ENCODE measurements at regions not wholly inside any gene's neighbourhood (a gene's known extent, or its start where the extent isn't known, plus 50 kb on each side); places are given as distances from the start of the nearest gene placed in this dataset.
"Not testable (repeated sequence)": the region's sequence is repeated elsewhere in the genome, so short reads cannot be mapped to it uniquely, and the experiment has no call there.

DNA sequence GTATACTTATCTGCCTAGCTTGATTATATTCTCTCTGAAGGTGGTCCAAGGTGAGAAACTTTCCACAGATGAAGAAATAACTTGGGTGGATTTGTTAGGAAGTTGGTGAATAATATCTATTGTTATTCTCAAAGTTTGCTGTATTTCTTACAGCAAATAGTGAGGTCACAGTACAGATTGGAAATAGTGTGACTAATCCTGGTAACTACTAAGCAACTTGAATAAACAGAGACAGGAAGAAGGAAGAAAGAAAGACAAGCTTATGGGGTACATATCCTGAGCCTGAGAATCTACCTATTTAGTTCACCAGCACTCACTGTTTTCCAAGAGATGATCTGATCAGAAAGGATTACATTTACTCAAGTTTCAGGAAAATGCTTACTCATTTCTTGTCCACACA is 1416.1 kb downstream of the RPA4 start:
- Histone ChIP-seq H4K20me1 (replicated peaks in 1 of 2; ENCODE audit: control insufficient read depth in 1 of 2, insufficient read depth in 2 of 2, low read length in 2 of 2) (no peaks in the 10 kb centered on the region), H3K27me3 (replicated peaks in 1 of 4; ENCODE audit: control insufficient read depth in 3 of 4, extremely low read depth in 1 of 4, insufficient read depth in 3 of 4, low read length in 3 of 4) (no peaks in the 10 kb centered on the region), H2BK20ac (ENCODE audit: low read length) (no peak overlapping the region), H3K4me3 (ENCODE audit: extremely low read depth in 1 of 4, insufficient read depth in 2 of 4, low read depth in 3 of 4, low read length in 4 of 4) (no peak overlapping the region), H3K79me1 (ENCODE audit: low read depth, low read length) (no peaks in the 10 kb centered on the region), H3K23me2 (ENCODE audit: low read depth, low read length) (no peaks in the 10 kb centered on the region), H2BK120ac (replicated peaks; ENCODE audit: low read depth, low read length) (no peak overlapping the region), H2AFZ (ENCODE audit: low read length) (no peak overlapping the region), H2BK5ac (ENCODE audit: low read depth, low read length) (no peak overlapping the region), H3K9ac (replicated peaks in 1 of 4; ENCODE audit: extremely low read depth in 1 of 4, low read depth in 3 of 4, low read length in 3 of 4) (no peak overlapping the region), H3K4me2 (ENCODE audit: insufficient read depth in 1 of 2, low read depth in 2 of 2, low read length in 2 of 2) (no peak overlapping the region), H2AK5ac (ENCODE audit: low read depth, low read length) (no peak overlapping the region), H4K5ac (ENCODE audit: insufficient read length, low read depth, low read length) (no peak overlapping the region), H3K4me1 (replicated peaks in 1 of 4; ENCODE audit: control insufficient read depth in 3 of 4, insufficient read depth in 4 of 4, low read length in 3 of 4) (peaks cover 0 to 3% (median 0%) of the 10 kb centered on the region in 4 experiments; a peak in 2 of 7 replicates), H3K9me3 (ENCODE audit: insufficient read depth in 2 of 2, low read depth in 1 of 2, low read length in 1 of 2) (peaks cover 0 to 10% of the 10 kb centered on the region in 2 experiments; a peak in 2 of 4 replicates), H3K56ac (replicated peaks; ENCODE audit: insufficient read length, low read depth, low read length) (no peak overlapping the region), H2BK12ac (ENCODE audit: low read depth, low read length) (no peak overlapping the region), H4K8ac (ENCODE audit: extremely low read depth, insufficient read depth, low read length) (no peak overlapping the region), H3K23ac (ENCODE audit: insufficient read length) (no peak overlapping the region), H4K91ac (replicated peaks; ENCODE audit: insufficient read length, low read length) (no peak overlapping the region), H3K27ac (ENCODE audit: low read depth, low read length) (no peak overlapping the region), H3K18ac (ENCODE audit: extremely low read depth, low read length) (no peak overlapping the region), H3K4ac (replicated peaks; ENCODE audit: insufficient read length, low read depth, low read length) (no peak overlapping the region), H3K36me3 (ENCODE audit: control insufficient read depth in 2 of 4, insufficient read depth in 4 of 4, low read length in 3 of 4) (no peaks in the 10 kb centered on the region; a peak in 1 of 8 replicates), H3K79me2 (ENCODE audit: control insufficient read depth in 1 of 2, insufficient read depth in 2 of 2, low read length in 2 of 2) (no peaks in the 10 kb centered on the region), H3K14ac (ENCODE audit: insufficient read length) (no peak overlapping the region), H2BK15ac (ENCODE audit: low read length) (no peak overlapping the region)
- TF ChIP-seq KDM5A (IDR thresholded peaks at IDR 0.05; ENCODE audit: low read length), result no peak
- POLR2A ChIA-PET (ENCODE audit: partially characterized antibody), result no interaction called here
- DNase-seq (ENCODE audit: low read depth in 1 of 2, low spot score in 2 of 2) (no peak), FAIRE-seq (no peak)
- CTCF ChIA-PET (ENCODE audit: partially characterized antibody), result no interaction called here

- FAIRE-seq; H3K4me3 ChIP-seq (ENCODE audit: extremely low read depth in 1 of 4, insufficient read depth in 2 of 4, low read depth in 3 of 4, low read length in 4 of 4); H4K91ac ChIP-seq (replicated peaks; ENCODE audit: insufficient read length, low read length); H2BK15ac ChIP-seq (ENCODE audit: low read length); H2BK12ac ChIP-seq (ENCODE audit: low read depth, low read length); H3K4me2 ChIP-seq (ENCODE audit: insufficient read depth in 1 of 2, low read depth in 2 of 2, low read length in 2 of 2); CTCF ChIA-PET (ENCODE audit: partially characterized antibody); H3K27me3 ChIP-seq (replicated peaks in 1 of 4; ENCODE audit: control insufficient read depth in 3 of 4, extremely low read depth in 1 of 4, insufficient read depth in 3 of 4, low read length in 3 of 4); H3K27ac ChIP-seq (ENCODE audit: low read depth, low read length); H4K8ac ChIP-seq (ENCODE audit: extremely low read depth, insufficient read depth, low read length); H3K23ac ChIP-seq (ENCODE audit: insufficient read length); H3K23me2 ChIP-seq (ENCODE audit: low read depth, low read length); H3K56ac ChIP-seq (replicated peaks; ENCODE audit: insufficient read length, low read depth, low read length); H2AFZ ChIP-seq (ENCODE audit: low read length); H2BK20ac ChIP-seq (ENCODE audit: low read length); H3K14ac ChIP-seq (ENCODE audit: insufficient read length); H3K79me2 ChIP-seq (ENCODE audit: control insufficient read depth in 1 of 2, insufficient read depth in 2 of 2, low read length in 2 of 2); H2BK120ac ChIP-seq (replicated peaks; ENCODE audit: low read depth, low read length); H3K9ac ChIP-seq (replicated peaks in 1 of 4; ENCODE audit: extremely low read depth in 1 of 4, low read depth in 3 of 4, low read length in 3 of 4); H4K5ac ChIP-seq (ENCODE audit: insufficient read length, low read depth, low read length); H3K4me1 ChIP-seq (replicated peaks in 1 of 4; ENCODE audit: control insufficient read depth in 3 of 4, insufficient read depth in 4 of 4, low read length in 3 of 4); H2AK5ac ChIP-seq (ENCODE audit: low read depth, low read length); H3K79me1 ChIP-seq (ENCODE audit: low read depth, low read length); DNase-seq (ENCODE audit: low read depth in 1 of 2, low spot score in 2 of 2); H2BK5ac ChIP-seq (ENCODE audit: low read depth, low read length); H4K20me1 ChIP-seq (replicated peaks in 1 of 2; ENCODE audit: control insufficient read depth in 1 of 2, insufficient read depth in 2 of 2, low read length in 2 of 2); H3K18ac ChIP-seq (ENCODE audit: extremely low read depth, low read length); H3K36me3 ChIP-seq (ENCODE audit: control insufficient read depth in 2 of 4, insufficient read depth in 4 of 4, low read length in 3 of 4); POLR2A ChIA-PET (ENCODE audit: partially characterized antibody); H3K4ac ChIP-seq (replicated peaks; ENCODE audit: insufficient read length, low read depth, low read length): not testable (repeated sequence)
- H3K9me3 ChIP-seq (ENCODE audit: insufficient read depth in 2 of 2, low read depth in 1 of 2, low read length in 1 of 2), result peaks cover 0 to 10% of the 10 kb centered on the region in 2 experiments; a peak in 2 of 4 replicates
- WGBS, 2 experiments (ENCODE audit: extremely low coverage in 1 of 2, insufficient coverage in 1 of 2, insufficient read length in 1 of 2, insufficient replicate concordance in 2 of 2, low coverage in 1 of 2, low lambda C conversion rate in 2 of 2, missing lambda C conversion rate in 1 of 2), result 97% methylated on average over 5 of the region's 13 CpGs; no CpG with 5 or more reads in 1 of the 2 experiments
Observed at GRCh38 chrX:98300536-98300935, 1416.8 kb downstream of the RPA4 start.
